HG02588 (cell line): ENCODE measurements at regions not wholly inside any gene's neighbourhood (a gene's known extent, or its start where the extent isn't known, plus 50 kb on each side); places are given as distances from the start of the nearest gene placed in this dataset.
"Not testable (repeated sequence)": the region's sequence is repeated elsewhere in the genome, so short reads cannot be mapped to it uniquely, and the experiment has no call there.

Source experiments
- ATAC-seq: cut with Tn5 transposase; IDR thresholded peaks from one replicate; pipeline ENCODE4 v1.9.1; 2021; ENCODE audit warnings: mild to moderate bottlenecking, moderate library complexity; ENCODE audit not compliant: unreplicated experiment

DNA sequence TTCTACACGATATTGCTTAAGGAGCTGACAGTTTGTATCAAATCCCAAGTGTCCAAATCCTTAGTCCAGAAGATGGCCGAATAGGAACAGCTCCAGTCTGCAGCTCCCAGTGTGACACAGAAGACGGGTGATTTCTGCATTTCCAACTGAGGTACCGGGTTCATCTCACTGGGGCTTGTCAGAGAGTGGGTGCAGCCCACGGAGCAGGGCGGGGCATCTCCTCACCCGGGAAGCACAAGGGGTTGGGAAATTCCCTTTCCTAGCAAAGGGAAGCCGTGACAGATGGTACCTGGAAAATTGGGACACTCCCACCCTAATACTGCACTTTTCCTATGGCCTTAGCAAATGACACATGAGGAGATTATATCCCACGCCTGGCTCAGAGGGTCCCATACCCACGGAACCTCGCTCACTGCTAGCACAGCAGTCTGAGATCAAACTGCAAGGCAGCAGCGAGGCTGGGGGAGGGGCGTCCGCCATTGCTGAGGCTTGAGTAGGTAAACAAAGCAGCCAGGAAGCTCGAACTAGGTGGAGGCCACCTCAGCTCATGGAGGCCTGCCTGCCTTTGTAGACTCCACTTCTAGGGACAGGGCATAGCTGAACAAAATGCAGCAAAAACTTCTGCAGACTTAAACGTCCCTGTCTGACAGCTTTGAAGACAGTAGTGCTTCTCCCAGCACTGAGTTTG, 162.3 kb upstream of the MAP2 start:
- ATAC-seq, result not testable (repeated sequence)

DNA sequence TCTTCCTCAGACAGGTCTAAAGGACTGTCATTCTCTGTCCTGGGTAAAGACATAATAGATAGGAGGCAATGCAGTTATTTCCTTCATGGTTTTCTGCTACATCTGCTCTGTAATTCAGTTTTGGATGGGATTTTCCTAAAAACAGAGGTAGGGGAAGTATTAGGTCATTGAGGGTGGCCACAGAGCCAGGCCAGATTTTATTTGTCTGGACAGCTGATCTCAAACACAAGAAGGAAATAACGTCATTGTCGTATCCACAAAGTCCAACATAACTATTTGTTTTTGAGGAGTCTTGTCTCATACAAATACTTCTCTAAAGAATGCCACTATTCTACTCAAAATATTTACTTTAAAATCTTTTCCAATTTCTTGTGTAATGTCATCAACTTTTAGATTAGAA, 154.8 kb upstream of the MAP2 start:
- no peak for ATAC-seq

DNA sequence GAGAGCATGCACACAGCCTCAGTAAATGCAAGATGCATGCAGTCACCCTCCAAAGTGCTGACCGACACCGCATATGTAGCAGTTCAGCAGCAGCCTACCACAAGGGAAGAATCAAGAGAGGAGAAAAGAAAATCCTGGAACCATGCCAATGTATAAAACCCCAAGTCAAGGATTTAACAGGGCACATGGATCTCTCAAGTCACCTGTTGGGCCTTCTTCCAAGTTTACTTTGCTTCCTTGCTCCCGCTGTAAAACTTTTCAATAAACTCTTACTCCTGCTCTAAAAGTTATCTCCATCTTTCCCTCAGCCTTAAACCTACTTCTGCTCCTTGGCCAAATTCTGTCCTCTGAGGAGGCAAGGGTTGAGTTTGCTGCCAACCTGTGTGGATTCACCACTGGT, 147.8 kb upstream of the MAP2 start:
- ATAC-seq, result no peak

- ATAC-seq, result no peak
Observed at GRCh38 chr2:209277444-209277843, 146.4 kb upstream of the MAP2 start.

DNA sequence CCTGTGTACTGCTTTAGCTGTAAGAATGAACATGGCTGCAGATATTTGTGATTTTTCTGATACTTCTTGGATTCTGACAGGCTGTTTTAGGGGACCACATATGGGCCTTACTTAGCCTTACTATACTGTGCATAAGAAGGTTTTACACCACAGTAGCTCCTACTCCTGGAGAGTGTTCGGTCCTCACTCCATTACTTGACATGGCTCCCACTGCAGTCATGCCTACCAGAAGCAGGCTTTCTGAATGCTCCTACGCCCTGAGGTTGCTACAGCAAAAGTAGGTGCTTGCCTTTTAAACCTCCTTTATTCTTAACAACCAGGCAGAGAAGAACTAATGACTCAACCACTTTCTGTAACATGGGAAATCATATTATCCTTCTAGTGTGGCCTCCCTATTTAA, 125.2 kb upstream of the MAP2 start:
- ATAC-seq, result no peak

GRCh38 chr2:209299478-209299877, 124.4 kb upstream of the MAP2 start:
- not testable (repeated sequence) for ATAC-seq

DNA sequence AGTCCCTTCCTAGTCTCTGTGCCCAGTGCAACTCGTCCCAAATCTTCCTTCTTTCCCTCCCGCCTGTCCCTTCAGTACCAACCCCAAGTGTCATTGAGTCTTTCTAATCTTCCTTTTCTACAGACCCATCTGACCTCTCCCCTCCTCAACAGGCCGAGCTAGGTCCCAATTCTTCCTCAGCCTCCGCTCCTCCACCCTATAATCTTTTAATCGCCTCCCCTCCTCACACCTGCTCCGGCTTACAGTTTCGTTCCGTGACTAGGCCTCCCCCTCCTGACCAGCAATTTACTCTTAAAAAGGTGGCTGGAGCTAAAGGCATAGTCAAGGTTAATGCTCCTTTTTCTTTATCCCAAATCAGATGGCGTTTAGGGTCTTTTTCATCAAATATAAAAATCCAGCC, 123.1 kb upstream of the MAP2 start:
- not testable (repeated sequence) for ATAC-seq

- ATAC-seq, result no peak
Observed at GRCh38 chr2:209305026-209305425, 118.8 kb upstream of the MAP2 start.

DNA sequence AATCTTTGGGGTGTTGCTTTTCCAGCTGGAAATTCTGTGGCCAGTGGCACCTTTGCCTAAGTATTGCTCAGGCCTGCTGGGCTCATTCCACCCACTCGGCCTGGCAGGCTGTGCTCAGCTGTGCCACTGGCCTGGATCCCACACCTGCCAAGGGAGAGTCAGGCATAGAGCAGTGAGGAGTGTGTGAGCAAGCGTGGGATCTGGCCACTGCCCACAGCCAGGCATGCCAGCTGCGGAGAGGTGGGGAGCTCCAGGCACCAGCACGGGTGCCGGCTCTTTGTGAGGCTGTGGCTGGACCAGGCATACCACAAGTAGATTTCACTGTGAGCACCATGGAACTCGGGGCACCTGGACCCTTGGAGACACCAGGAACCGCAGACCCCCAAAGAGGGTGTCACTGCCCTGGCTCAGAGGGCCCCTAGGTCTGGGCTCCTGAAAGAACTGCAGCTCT, 118.1 kb upstream of the MAP2 start:
- no peak for ATAC-seq

DNA sequence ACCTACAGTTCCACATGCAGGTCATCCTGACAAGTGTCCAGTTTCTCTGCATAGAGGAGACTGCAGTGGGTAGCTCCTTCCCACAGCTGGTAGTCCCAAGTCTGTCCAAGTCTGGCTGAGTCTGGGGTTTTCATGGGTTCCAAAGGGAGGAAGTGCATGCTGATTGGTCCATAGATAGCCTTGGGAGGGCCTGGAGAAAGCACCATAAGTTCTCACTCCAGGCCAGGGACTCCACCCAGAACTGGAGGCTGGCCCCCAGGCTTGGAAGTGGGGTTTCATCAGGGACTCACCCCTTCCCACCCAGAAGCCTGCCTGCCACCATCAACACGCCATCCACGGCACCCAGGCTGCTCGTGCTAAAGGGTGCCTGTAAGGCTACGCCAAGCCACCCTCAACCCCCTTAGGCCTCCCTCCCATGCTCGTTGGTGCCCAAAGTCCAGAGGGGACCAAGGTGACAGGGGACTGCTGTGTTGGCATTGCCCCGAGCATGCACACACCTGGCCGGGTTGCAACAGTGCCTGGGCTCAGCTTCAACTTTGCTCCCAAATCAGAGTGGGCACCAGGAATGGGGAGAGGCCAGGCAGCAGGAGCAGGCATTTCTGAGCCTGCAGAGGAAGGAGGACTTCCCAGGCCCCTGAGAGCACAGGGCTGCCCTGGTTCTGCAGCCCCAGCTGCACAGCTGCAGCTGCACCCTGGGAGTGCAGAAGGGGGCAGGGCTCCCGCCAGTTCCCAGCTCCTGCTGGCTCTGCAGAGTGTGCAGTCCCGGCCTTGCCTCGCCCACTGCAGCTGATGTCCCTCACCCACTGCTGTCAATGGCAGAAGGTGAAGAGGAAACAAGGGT, 116.5 kb upstream of the MAP2 start:
- ATAC-seq, result no peak

GRCh38 chr2:209308415-209308814, 115.4 kb upstream of the MAP2 start:
- no peak for ATAC-seq

GRCh38 chr2:209311948-209312347, 111.9 kb upstream of the MAP2 start:
- no peak for ATAC-seq

DNA sequence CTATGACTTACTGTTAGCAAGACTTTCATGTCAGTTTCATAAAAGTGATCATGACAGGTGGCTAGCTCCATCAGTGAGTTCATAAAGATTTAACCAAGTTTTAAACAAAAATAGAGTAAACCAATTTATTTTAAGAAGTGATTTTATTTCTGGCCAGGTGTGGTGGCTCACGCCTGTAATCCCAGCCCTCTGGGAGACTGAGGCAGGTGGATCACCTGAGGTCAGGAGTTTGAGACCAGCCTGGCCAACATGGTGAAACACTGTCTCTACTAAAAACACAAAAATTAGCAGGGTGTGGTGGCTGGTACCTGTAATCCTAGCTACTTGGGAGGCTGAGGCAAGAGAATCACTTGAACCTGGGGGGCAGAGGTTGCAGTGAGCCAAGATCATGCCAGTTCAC, 111.4 kb upstream of the MAP2 start:
- not testable (repeated sequence) for ATAC-seq

- ATAC-seq, result no peak
Observed at GRCh38 chr2:209314653-209315052, 109.2 kb upstream of the MAP2 start.

- no peak for ATAC-seq
Observed at GRCh38 chr2:209316141-209316540, 107.7 kb upstream of the MAP2 start.

DNA sequence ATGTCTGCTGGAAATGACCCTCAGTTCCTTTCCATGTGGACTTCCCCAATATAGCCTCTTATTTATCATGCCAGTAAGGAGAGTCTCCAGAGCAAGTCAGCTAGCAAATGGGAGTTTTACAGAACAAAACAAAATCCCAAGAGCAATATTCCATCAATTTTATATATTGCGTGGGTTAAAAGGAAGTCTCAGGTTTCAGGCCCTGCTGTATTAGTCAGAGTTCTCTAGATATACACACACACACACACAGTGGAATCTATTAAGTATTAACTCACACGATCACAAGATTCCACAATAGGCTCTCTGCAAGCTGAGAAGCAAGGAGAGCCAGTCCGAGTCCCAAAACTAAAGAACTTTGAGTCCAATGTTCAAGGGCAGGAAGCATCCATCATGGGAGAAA, 102.8 kb upstream of the MAP2 start:
- ATAC-seq, result no peak

GRCh38 chr2:209321581-209321980, 102.3 kb upstream of the MAP2 start:
- ATAC-seq, result no peak

GRCh38 chr2:209322041-209322440, 101.8 kb upstream of the MAP2 start:
- ATAC-seq, result no peak

DNA sequence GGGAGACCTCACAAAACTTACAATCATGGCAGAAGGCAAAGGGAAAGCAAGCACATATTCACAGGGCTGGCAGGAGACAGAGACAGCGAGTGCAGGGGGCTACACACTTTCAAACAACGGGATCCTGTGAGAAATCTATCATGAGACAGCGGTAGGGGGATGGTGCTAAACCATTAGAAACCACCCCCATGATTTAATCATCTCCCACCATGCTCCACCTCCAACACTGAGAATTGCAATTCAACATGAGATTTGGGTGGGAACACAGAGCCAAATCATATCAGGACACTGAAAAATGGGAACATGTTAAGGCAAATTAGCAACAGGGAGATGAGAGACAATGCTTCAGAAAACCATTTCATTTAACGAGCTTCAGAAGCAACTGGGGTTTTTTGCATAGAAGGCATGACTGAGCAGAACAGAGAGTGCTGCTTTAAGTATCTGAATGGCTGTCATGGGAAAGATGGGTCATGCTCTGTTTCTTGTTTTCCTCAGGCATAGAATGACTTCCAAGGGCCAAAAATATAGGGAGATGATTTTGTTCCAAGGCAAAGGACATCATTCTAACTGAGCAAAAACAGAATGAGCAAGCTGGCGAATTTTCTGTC, 100.8 kb upstream of the MAP2 start:
- no peak for ATAC-seq

GRCh38 chr2:209323738-209324137, 100.1 kb upstream of the MAP2 start:
- no peak for ATAC-seq

GRCh38 chr2:209324281-209324680, 99.6 kb upstream of the MAP2 start:
- no peak for ATAC-seq

GRCh38 chr2:209331291-209331844, 92.5 kb upstream of the MAP2 start:
- ATAC-seq, result no peak
